Hepatic stellate cell (primary cell): ENCODE measurements at regions not wholly inside any gene's neighbourhood (a gene's known extent, or its start where the extent isn't known, plus 50 kb on each side); places are given as distances from the start of the nearest gene placed in this dataset.

ENCODE experiments used
- DNase-seq: peaks from one replicate; pipeline ENCODE4 v3.0.0; 2011; ENCODE audit warnings: low spot score

GRCh38 chr20:52736507-52736906 lies 235.7 kb upstream of the TSHZ2 start:
- DNase-seq: no peak

DNA sequence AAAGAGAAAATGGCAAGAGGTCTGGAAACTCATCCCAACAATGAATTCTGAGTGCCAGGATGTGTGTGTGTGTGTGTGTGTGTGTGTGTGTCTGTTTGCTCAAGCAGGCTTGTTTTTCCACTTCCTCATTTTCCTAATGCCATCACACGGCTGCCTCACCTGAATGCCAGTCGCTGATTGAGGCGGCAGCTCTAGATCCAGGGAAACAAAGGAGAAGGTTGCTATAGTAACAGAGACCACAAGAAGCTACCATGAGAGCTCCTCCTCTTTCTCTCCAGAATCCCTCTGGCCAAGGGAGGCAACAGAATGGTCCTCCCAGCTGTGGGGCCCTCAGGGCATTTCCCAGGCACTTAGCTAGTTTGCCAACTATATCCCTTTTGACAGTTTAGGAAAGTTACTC lies 241.1 kb upstream of the TSHZ2 start:
- no peak for DNase-seq

- no peak for DNase-seq
Observed at GRCh38 chr20:52727740-52728456, 244.3 kb upstream of the TSHZ2 start.

DNA sequence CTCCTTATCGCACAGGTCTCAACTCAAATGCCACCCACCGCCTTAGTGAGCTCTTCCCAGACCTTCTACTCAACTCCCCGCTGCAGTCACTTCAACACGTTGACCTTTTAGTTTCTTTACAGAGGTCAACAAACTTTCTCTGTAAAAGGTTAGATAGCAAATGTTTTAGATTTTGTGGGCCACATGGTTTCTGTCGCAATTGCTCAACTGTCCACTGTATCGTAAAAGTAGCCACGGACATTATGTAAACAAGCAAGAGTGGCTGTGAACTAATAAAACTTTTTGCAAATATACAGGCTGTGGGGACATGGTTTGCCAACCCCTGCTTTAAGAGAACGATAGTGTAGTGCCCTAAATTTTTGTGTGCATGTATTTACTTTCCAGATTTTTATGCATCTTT lies 247.6 kb upstream of the TSHZ2 start:
- no peak for DNase-seq

DNA sequence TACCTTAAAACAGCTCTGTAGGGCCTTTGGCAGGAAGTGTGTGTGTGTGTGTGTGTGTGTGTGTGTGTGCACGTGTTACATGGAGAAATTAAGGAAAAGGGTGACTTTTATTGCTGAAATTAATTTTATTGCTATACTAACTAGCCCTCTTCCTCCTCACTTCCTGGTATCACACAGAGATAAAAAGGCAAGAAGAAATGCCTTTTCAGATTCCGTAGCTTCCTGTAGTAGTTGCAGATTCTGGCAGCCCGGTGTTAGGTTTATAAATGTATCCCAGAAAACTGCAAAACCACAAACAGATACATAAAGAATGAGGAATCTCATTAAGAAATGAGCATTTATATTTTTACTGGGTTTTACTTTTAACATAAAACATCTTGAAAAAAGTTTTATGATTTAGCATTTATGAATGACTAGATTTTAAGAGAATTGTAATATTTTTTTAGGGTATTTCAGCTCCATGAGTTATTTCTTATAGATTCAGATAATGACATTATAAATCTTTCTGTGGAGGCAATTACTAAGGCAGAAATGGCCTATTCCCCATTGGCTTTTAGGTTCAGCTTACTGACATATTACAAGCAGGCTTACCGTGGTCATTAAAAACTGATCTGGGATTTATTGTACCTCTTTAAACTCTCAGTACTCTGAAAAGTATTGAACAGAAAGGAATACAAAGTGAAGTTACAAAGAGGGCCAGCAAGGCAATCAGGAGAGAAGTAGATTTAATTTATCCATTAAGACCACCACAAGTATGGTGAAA lies 249.1 kb upstream of the TSHZ2 start:
- no peak for DNase-seq

- no peak for DNase-seq
Observed at GRCh38 chr20:52708137-52708536, 264.0 kb upstream of the TSHZ2 start.

- no peak for DNase-seq
Observed at GRCh38 chr20:52704553-52704952, 267.6 kb upstream of the TSHZ2 start.

DNA sequence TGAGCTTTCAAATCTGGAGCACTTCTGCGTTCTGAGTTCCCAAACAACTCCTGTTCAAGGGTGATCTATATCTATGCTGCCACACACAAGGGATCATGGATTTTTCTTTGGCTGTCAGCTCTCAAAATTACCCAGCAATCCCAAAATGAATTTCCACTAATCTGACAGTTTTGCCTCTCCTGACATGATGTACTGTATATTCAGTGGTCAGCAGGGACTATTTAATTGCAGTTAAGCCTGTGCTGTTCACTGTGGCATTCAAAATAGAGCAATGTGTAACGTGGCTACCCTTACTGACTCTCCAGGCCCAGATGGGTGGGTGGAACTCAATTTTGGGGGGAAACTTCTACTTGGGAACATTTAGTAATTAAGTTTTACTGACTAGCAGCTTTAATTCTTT lies 283.8 kb upstream of the TSHZ2 start:
- DNase-seq: no peak

DNA sequence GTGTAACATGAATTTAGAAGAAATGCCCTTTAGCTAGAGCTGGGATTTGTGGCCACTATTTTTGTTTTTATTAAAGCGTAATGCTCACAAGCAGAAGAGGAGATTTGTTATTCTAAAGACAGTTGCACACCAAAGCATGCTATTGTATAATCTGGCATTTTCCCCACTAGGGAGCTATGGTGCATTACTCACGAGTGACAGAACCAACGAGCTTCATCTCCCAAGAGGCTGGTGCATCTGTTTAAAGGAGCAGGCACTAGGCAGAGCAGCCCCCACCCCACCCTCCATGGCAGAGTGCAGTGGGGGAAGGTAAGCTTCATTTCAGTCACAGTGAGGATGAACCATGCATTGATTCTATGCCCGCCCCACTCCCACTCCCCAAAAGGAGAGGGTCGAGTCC lies 287.3 kb upstream of the TSHZ2 start:
- DNase-seq: no peak

- DNase-seq: no peak
Observed at GRCh38 chr20:52684176-52684575, 288.0 kb upstream of the TSHZ2 start.

- no peak for DNase-seq
Observed at GRCh38 chr20:52683761-52684160, 288.4 kb upstream of the TSHZ2 start.

- DNase-seq: no peak
Observed at GRCh38 chr20:52682237-52682636, 289.9 kb upstream of the TSHZ2 start.

- DNase-seq: no peak
Observed at GRCh38 chr20:52681288-52681687, 290.9 kb upstream of the TSHZ2 start.

DNA sequence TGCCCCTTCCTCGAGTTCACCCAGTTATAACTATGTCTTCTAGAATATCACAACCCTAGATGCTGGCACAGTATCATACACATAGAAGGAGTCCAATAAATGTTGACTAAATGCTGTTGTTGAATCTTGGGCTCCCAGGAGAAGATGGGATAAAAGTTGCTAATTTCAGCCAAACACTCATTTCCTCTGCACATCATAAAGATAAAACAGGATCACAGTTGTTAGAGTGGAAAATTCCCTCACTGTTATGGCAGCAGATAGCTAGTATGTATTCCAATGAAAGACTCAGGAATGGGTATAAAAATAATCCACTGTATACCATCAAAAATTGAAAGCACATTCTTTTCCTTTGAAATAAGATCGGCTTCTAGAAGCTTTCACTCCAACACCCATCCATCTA lies 294.9 kb upstream of the TSHZ2 start:
- no peak for DNase-seq

DNA sequence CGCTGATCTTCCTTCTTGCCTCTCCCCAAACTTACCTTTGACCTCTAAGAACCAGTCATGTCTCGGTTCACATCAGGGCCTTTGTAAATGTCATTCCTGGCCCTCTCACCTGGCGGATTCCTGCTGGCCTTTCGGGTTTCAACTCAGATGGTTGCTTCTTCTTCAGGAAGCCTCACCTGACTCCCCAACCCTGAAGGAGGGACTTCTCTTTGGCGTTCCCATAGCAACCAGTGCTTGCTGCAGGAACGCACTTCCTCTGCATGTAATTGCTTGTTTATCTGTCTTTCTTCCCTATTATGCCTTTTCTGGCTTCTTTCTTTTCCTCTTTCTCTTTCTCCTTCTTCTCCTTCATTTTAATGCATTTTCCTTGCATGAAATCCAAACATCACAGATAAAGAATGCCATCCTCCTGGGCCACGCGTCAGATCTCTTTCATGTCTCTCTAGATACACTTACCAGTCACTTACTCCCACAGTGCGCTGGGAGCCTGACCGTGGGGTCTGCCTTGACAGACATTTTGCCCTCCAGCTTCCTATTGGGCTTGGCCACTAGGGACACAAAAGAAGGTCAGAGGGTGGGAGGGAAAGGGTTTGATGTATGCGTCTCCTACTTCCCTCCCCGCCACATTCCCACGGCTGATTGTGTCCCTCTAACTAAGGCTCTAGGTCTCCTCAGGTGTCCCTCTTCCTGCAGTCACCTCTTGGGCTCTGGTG lies 295.7 kb upstream of the TSHZ2 start:
- DNase-seq: no peak

GRCh38 chr20:52675375-52675774 lies 296.8 kb upstream of the TSHZ2 start:
- DNase-seq: no peak

- no peak for DNase-seq
Observed at GRCh38 chr20:52668626-52669025, 303.5 kb upstream of the TSHZ2 start.

- no peak for DNase-seq
Observed at GRCh38 chr20:52667358-52667757, 304.8 kb upstream of the TSHZ2 start.

GRCh38 chr20:52665441-52665840 lies 306.7 kb upstream of the TSHZ2 start:
- DNase-seq: no peak

DNA sequence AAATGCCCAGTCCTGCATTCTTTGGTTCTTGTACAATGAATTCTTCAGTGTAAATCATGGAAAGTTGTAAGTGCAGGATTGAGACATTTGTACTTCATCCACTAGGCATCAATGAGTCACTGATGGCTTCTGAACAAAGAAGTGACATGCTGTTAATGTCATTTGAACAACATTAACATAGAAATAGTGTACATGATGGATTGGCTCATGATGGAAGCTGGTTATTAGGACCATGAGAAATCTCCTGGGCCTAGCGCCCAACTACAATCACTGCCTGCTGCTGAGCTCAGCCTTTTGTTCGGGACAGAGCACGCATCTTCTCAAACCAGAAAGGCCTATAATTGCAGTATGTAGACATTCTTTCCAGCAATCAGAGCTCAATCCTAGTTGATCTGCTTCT lies 316.8 kb upstream of the TSHZ2 start:
- no peak for DNase-seq

GRCh38 chr20:52654567-52654966 lies 317.6 kb upstream of the TSHZ2 start:
- no peak for DNase-seq

DNA sequence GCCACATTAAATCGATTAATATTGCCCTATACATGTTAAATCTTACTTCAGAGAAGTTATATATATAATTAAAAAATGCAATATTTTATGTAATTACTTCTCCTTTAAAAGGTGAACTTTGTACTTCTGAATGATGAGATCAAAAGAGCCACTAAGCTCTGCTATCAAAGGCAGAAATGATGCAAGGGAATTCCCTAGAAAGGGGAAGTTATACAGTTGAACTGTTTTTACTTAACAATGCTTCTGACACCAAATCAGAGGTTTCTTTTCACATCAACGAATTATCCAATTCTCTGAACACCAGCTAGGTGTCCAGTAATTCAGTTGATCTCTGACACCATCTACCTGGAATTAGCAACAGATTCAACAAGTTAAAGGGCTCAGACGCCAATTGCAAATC lies 319.9 kb upstream of the TSHZ2 start:
- DNase-seq: no peak

GRCh38 chr20:52649727-52650126 lies 322.4 kb upstream of the TSHZ2 start:
- DNase-seq: no peak
